A549 (cell line): ENCODE measurements at regions not wholly inside any gene's neighbourhood (a gene's known extent, or its start where the extent isn't known, plus 50 kb on each side); places are given as distances from the start of the nearest gene placed in this dataset.

ENCODE experiments used
- JUN ChIP-seq, 2 experiments: fragments of >200 bp; sonication (Bioruptor Twin); formaldehyde crosslinking; IDR thresholded peaks; 2 replicates in 1 of 2; 3 replicates in 1 of 2; pipeline ENCODE4 v1.6.1; 2016 to 2017
- RAD21 ChIP-seq, 2 experiments: fragments of >200 bp in 1 of 2; sonication (Bioruptor Twin) in 1 of 2; formaldehyde crosslinking in 1 of 2; IDR thresholded peaks in 1 of 2; conservative IDR thresholded peaks in 1 of 2; 2 replicates in 1 of 2; 3 replicates in 1 of 2; pipeline ENCODE4 v1.6.1; 2012 to 2018; ENCODE audit warnings: inconsistent platforms in 1 of 2
- RNF2 ChIP-seq: fragments of 200-600 bp; sonication (generic); IDR thresholded peaks from 2 replicates; pipeline ENCODE4 v1.6.1; 2016; ENCODE audit warnings: low read depth, mild to moderate bottlenecking, antibody characterized with exemption, moderate library complexity, borderline replicate concordance
- TF ChIP-seq, protein P1 (sequence below): fragments of >200 bp; sonication (Bioruptor Twin); formaldehyde crosslinking; IDR thresholded peaks from 3 replicates; pipeline ENCODE4 v1.5.1; 2016

DNA sequence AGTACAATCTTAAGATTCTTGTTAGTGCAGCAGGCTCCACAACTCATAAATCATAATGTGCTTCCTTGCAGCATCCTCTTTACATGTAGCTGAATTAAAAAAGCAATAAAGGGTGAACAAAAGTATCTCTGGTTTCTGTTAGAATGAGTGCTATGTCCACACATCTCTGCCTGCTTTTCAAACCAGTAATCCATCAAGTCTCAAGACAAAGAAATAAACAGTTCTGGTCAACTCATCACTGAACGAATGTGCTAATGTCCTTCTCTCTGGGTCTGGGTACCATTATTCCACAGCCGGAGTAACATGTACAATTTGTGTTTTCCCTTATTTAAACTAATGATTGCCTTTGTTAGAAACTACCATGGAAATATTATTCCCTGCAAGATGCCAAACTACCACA lies 273.0 kb upstream of the USP15 start:
- TF ChIP-seq, protein P1, sequence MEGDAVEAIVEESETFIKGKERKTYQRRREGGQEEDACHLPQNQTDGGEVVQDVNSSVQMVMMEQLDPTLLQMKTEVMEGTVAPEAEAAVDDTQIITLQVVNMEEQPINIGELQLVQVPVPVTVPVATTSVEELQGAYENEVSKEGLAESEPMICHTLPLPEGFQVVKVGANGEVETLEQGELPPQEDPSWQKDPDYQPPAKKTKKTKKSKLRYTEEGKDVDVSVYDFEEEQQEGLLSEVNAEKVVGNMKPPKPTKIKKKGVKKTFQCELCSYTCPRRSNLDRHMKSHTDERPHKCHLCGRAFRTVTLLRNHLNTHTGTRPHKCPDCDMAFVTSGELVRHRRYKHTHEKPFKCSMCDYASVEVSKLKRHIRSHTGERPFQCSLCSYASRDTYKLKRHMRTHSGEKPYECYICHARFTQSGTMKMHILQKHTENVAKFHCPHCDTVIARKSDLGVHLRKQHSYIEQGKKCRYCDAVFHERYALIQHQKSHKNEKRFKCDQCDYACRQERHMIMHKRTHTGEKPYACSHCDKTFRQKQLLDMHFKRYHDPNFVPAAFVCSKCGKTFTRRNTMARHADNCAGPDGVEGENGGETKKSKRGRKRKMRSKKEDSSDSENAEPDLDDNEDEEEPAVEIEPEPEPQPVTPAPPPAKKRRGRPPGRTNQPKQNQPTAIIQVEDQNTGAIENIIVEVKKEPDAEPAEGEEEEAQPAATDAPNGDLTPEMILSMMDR: no peak
- TF ChIP-seq JUN (IDR thresholded peaks at IDR 0.05): no peak
- no peak for TF ChIP-seq RAD21 (conservative IDR thresholded peaks at IDR 0.05 in 1 of 2, IDR thresholded peaks at IDR 0.05 in 1 of 2)
- no peak for TF ChIP-seq RNF2
